B cell (primary cell): ENCODE measurements at regions not wholly inside any gene's neighbourhood (a gene's known extent, or its start where the extent isn't known, plus 50 kb on each side); places are given as distances from the start of the nearest gene placed in this dataset.

Experiments used
- EZH2 ChIP-seq: IDR thresholded peaks from 2 replicates; pipeline ENCODE4 v1.6.1; 2012; ENCODE audit warnings: borderline replicate concordance, low read depth, mild to moderate bottlenecking, moderate library complexity, low read length; ENCODE audit not compliant: insufficient read depth, poor library complexity, severe bottlenecking
- TF ChIP-seq, protein P1 (sequence below): fragments of 200-600 bp; IDR thresholded peaks from one replicate; pipeline ENCODE4 v1.8.0; 2022; ENCODE audit warnings: antibody characterized with exemption, mild to moderate bottlenecking

DNA sequence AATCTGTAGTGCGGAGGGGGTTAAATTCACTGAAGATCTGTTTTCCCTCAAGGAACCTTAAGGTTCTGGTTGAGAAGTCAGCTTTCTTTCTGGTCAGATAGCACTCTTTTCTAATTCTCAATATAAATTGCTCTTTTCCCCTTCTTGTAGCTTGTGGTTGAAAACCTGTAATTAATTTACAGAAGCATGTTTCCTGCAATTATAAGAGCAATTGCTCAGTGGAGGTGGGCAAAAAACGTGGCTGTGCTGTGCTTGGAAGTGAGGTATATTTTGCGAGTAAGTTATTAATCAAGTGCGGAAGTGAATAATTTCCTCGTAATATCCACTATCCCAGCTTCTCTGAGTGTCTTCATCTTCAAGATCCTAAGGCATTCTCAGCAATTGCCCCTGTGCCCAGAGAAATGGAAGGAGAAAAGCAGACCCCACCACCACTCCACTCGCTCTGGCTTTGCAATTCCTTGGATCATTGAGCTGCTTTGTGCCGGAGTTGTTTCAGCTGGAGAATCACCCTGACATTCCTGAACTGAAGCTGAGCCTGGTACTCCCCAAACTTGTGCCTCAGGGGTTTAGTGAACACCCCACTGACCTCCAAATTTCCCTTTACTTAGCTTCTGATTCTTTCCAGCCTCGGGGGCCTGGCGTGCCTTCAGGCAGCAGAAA is 140.6 kb downstream of the LRRC70 start:
- TF ChIP-seq EZH2 = no peak
- TF ChIP-seq, protein P1, sequence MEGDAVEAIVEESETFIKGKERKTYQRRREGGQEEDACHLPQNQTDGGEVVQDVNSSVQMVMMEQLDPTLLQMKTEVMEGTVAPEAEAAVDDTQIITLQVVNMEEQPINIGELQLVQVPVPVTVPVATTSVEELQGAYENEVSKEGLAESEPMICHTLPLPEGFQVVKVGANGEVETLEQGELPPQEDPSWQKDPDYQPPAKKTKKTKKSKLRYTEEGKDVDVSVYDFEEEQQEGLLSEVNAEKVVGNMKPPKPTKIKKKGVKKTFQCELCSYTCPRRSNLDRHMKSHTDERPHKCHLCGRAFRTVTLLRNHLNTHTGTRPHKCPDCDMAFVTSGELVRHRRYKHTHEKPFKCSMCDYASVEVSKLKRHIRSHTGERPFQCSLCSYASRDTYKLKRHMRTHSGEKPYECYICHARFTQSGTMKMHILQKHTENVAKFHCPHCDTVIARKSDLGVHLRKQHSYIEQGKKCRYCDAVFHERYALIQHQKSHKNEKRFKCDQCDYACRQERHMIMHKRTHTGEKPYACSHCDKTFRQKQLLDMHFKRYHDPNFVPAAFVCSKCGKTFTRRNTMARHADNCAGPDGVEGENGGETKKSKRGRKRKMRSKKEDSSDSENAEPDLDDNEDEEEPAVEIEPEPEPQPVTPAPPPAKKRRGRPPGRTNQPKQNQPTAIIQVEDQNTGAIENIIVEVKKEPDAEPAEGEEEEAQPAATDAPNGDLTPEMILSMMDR = no peak
